A549 (cell line): ENCODE measurements at regions not wholly inside any gene's neighbourhood (a gene's known extent, or its start where the extent isn't known, plus 50 kb on each side); places are given as distances from the start of the nearest gene placed in this dataset.

Experiments
- ATAC-seq, 2 experiments: fragments of 200-7000 bp in 1 of 2; fragments of >200 bp in 1 of 2; cut with Nextera tagmentation in 1 of 2; cut with Tn5 transposase in 1 of 2; 3 replicates each; pipeline versions ENCODE4 v1.8.0 to v1.9.1; 2018 to 2020; ENCODE audit warnings: mild to moderate bottlenecking in 1 of 2, moderate library complexity in 1 of 2
- CTCF ChIA-PET: fragments of 300-600 bp; sonication (Branson Sonifier 250); formaldehyde crosslinking; extraction: SDS; loops from one replicate; lab custom pipeline; 2021; ENCODE audit warnings: antibody characterized with exemption, inconsistent platforms; lab: Yijun Ruan, JAX
- POLR2A ChIA-PET: fragments of 350-600 bp; formaldehyde crosslinking; extraction: SDS; loops from one replicate; lab custom pipeline; 2021; ENCODE audit warnings: antibody characterized with exemption, inconsistent platforms; lab: Yijun Ruan, JAX
- DNase-seq, 2 experiments: peaks; one replicate each; pipeline versions ENCODE4 v3.0.0 to v3.0.0-alpha.2; 2011 to 2016; ENCODE audit warnings: low read depth in 1 of 2, low spot score in 1 of 2
- FAIRE-seq: peaks from 2 replicates; lab custom pipeline; 2011; peaks lifted over from hg19 to GRCh38; lab: Jason Lieb, UNC
- H3K27ac ChIP-seq, 2 experiments: fragments of >200 bp; sonication (Bioruptor Twin); formaldehyde crosslinking; 3 replicates each; pipeline ENCODE4 v1.5.1; 2016 to 2017
- H3K4me1 ChIP-seq: fragments of >200 bp; sonication (Bioruptor Twin); formaldehyde crosslinking; 3 replicates; pipeline ENCODE4 v1.6.1; 2016
- H3K4me2 ChIP-seq: fragments of >200 bp; sonication (Bioruptor Twin); formaldehyde crosslinking; 3 replicates; pipeline ENCODE4 v1.6.1; 2016
- H3K4me3 ChIP-seq: fragments of >200 bp; sonication (Bioruptor Twin); formaldehyde crosslinking; 3 replicates; pipeline ENCODE4 v1.5.1; 2016
- H3K9me3 ChIP-seq: fragments of >200 bp; sonication (Bioruptor Twin); formaldehyde crosslinking; 3 replicates; pipeline ENCODE4 v1.6.1; 2016
- BHLHE40 ChIP-seq: IDR thresholded peaks from 2 replicates; pipeline ENCODE4 v1.6.1; 2012; ENCODE audit warnings: low read depth, low read length, inconsistent platforms
- CEBPB ChIP-seq, 2 experiments: fragments of >200 bp in 1 of 2; sonication (Bioruptor Twin) in 1 of 2; formaldehyde crosslinking in 1 of 2; IDR thresholded peaks; 2 replicates each; pipeline ENCODE4 v1.6.1; 2012 to 2016
- CHD4 ChIP-seq: fragments of 200-600 bp; sonication (generic); IDR thresholded peaks from 2 replicates; pipeline ENCODE4 v1.6.1; 2016; ENCODE audit warnings: antibody characterized with exemption, mild to moderate bottlenecking, borderline replicate concordance
- EHMT2 ChIP-seq: fragments of 200-600 bp; sonication (generic); IDR thresholded peaks from 2 replicates; pipeline ENCODE4 v1.6.1; 2016; ENCODE audit warnings: antibody characterized with exemption, low read depth, mild to moderate bottlenecking, moderate library complexity
- ELK1 ChIP-seq: fragments of 150-350 bp; IDR thresholded peaks from 2 replicates; pipeline ENCODE4 v1.6.1; 2014; ENCODE audit warnings: low read depth, mild to moderate bottlenecking, low read length
- ESRRA ChIP-seq: fragments of 150-350 bp; IDR thresholded peaks from 2 replicates; pipeline ENCODE4 v1.6.1; 2014; ENCODE audit warnings: mild to moderate bottlenecking, low read length, borderline replicate concordance
- FOSB ChIP-seq: fragments of 250-450 bp; sonication (Bioruptor Pico); IDR thresholded peaks from 2 replicates; pipeline ENCODE4 v1.5.0; 2020; ENCODE audit warnings: mild to moderate bottlenecking, moderate library complexity
- FOSL2 ChIP-seq, 2 experiments: fragments of 450-650 bp in 1 of 2; fragments of >200 bp in 1 of 2; sonication (Bioruptor Twin) in 1 of 2; formaldehyde crosslinking; IDR thresholded peaks; 2 replicates each; pipeline versions ENCODE4 v1.5.0 to v1.6.1; 2016 to 2020; ENCODE audit warnings: mild to moderate bottlenecking in 1 of 2, moderate library complexity in 1 of 2
- FOXS1 ChIP-seq: fragments of 250-450 bp; sonication (Bioruptor Pico); IDR thresholded peaks from 2 replicates; pipeline ENCODE4 v1.5.0; 2020; ENCODE audit warnings: mild to moderate bottlenecking, moderate library complexity
- HMGXB4 ChIP-seq: fragments of 250-450 bp; sonication (Bioruptor Pico); IDR thresholded peaks from 2 replicates; pipeline ENCODE4 v1.5.0; 2021; ENCODE audit warnings: mild to moderate bottlenecking, moderate library complexity, borderline replicate concordance
- JUN ChIP-seq, 2 experiments: fragments of >200 bp; sonication (Bioruptor Twin); formaldehyde crosslinking; IDR thresholded peaks; 2 replicates in 1 of 2; 3 replicates in 1 of 2; pipeline ENCODE4 v1.6.1; 2016 to 2017
- KDM1A ChIP-seq: fragments of 200-600 bp; sonication (generic); IDR thresholded peaks from 2 replicates; pipeline ENCODE4 v1.6.1; 2016; ENCODE audit warnings: low read depth, mild to moderate bottlenecking
- MAFK ChIP-seq: fragments of 450-650 bp; IDR thresholded peaks from 2 replicates; pipeline ENCODE4 v1.6.1; 2014; ENCODE audit not compliant: partially characterized antibody
- MAZ ChIP-seq: fragments of 150-350 bp; IDR thresholded peaks from 2 replicates; pipeline ENCODE4 v1.6.1; 2014; ENCODE audit warnings: antibody characterized with exemption, low read depth, low read length, borderline replicate concordance
- MYC ChIP-seq: IDR thresholded peaks from 2 replicates; pipeline ENCODE4 v1.6.1; 2012; ENCODE audit warnings: mild to moderate bottlenecking, inconsistent platforms, low read length, improper control_type of control experiment, borderline replicate concordance
- NFE2L2 ChIP-seq: fragments of 150-350 bp; conservative IDR thresholded peaks from 2 replicates; pipeline ENCODE4 v1.6.1; 2014; ENCODE audit warnings: low read length
- NPAS2 ChIP-seq: fragments of 250-450 bp; sonication (Bioruptor Pico); IDR thresholded peaks from 2 replicates; pipeline ENCODE4 v1.8.0; 2022; ENCODE audit warnings: mild to moderate bottlenecking, moderate library complexity, borderline replicate concordance
- RAD21 ChIP-seq, 2 experiments: fragments of >200 bp in 1 of 2; sonication (Bioruptor Twin) in 1 of 2; formaldehyde crosslinking in 1 of 2; IDR thresholded peaks in 1 of 2; conservative IDR thresholded peaks in 1 of 2; 2 replicates in 1 of 2; 3 replicates in 1 of 2; pipeline ENCODE4 v1.6.1; 2012 to 2018; ENCODE audit warnings: inconsistent platforms in 1 of 2
- SMC3 ChIP-seq: fragments of >200 bp; sonication (Bioruptor Twin); formaldehyde crosslinking; IDR thresholded peaks from 3 replicates; pipeline ENCODE4 v1.6.1; 2018; ENCODE audit warnings: inconsistent platforms
- SREBF2 ChIP-seq: fragments of 450-650 bp; IDR thresholded peaks from 2 replicates; pipeline ENCODE4 v1.6.1; 2014; ENCODE audit warnings: mild to moderate bottlenecking, moderate library complexity
- TFCP2L1 ChIP-seq: fragments of 250-450 bp; sonication (Bioruptor Pico); IDR thresholded peaks from 2 replicates; pipeline ENCODE4 v1.5.0; 2021; ENCODE audit warnings: mild to moderate bottlenecking
- ZSCAN20 ChIP-seq: fragments of 250-450 bp; sonication (Bioruptor Pico); IDR thresholded peaks from 2 replicates; pipeline ENCODE4 v1.8.0; 2022; ENCODE audit warnings: mild to moderate bottlenecking, moderate library complexity
- WGBS: methylation state at CpG from one replicate; pipeline ENCODE4 v1.1.6; 2017; ENCODE audit errors: missing lambda C conversion rate; 5-methylcytosine and 5-hydroxymethylcytosine counted together
- TF ChIP-seq, protein P1 (sequence below): IDR thresholded peaks from 2 replicates; pipeline ENCODE4 v1.6.1; 2012
- TF ChIP-seq, protein P2 (sequence below): fragments of >200 bp; sonication (Bioruptor Twin); formaldehyde crosslinking; IDR thresholded peaks from 3 replicates; pipeline ENCODE4 v1.5.1; 2016

GRCh38 chr20:17097603-17098002, 129.2 kb upstream of the PCSK2 start:
- no peak for FAIRE-seq
- CTCF ChIA-PET = interaction anchor here (1.1 kb wide), 1 partner anchor 263 kb away, joined by 4 read pairs; no protein-coding TSS in a partner anchor
- TF ChIP-seq EHMT2 (no peak), HMGXB4 (CRISPR knock-in tag) (no peak), RAD21 (conservative IDR thresholded peaks at IDR 0.05 in 1 of 2, IDR thresholded peaks at IDR 0.05 in 1 of 2) (no peak), ZSCAN20 (CRISPR knock-in tag) (no peak), JUN (IDR thresholded peaks at IDR 0.05) (no peak), SMC3 (no peak), TFCP2L1 (CRISPR knock-in tag) (no peak), SREBF2 (no peak), CHD4 (no peak), KDM1A (no peak), BHLHE40 (no peak), FOSL2 (IDR thresholded peaks at IDR 0.05) (no peak), FOSL2 (CRISPR knock-in tag; IDR thresholded peaks at IDR 0.05) (no peak), MAFK (no peak), MYC (no peak)
- TF ChIP-seq, protein P1, sequence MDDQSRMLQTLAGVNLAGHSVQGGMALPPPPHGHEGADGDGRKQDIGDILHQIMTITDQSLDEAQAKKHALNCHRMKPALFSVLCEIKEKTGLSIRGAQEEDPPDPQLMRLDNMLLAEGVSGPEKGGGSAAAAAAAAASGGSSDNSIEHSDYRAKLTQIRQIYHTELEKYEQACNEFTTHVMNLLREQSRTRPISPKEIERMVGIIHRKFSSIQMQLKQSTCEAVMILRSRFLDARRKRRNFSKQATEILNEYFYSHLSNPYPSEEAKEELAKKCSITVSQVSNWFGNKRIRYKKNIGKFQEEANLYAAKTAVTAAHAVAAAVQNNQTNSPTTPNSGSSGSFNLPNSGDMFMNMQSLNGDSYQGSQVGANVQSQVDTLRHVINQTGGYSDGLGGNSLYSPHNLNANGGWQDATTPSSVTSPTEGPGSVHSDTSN = no peak
- TF ChIP-seq, protein P2, sequence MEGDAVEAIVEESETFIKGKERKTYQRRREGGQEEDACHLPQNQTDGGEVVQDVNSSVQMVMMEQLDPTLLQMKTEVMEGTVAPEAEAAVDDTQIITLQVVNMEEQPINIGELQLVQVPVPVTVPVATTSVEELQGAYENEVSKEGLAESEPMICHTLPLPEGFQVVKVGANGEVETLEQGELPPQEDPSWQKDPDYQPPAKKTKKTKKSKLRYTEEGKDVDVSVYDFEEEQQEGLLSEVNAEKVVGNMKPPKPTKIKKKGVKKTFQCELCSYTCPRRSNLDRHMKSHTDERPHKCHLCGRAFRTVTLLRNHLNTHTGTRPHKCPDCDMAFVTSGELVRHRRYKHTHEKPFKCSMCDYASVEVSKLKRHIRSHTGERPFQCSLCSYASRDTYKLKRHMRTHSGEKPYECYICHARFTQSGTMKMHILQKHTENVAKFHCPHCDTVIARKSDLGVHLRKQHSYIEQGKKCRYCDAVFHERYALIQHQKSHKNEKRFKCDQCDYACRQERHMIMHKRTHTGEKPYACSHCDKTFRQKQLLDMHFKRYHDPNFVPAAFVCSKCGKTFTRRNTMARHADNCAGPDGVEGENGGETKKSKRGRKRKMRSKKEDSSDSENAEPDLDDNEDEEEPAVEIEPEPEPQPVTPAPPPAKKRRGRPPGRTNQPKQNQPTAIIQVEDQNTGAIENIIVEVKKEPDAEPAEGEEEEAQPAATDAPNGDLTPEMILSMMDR = no peak

DNA sequence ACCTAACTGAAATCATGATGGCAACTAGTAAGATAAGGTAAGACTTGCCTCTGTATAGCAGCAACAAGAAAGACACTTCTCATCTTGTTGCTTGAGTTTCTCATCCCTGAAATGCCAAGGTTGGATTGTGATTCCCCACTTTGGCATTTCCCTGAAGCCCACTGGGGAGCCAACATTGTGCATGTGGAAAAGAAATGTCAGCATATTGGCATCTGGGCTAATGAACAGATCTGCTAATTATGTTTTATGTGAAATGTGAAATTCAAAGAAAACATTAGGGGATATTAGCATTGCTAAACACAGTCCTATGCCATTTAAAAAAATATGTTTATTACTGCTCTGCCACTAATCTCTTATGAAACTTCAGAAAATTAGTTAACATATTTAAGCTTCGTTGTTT, 126.3 kb upstream of the PCSK2 start:
- no peak for ATAC-seq
- no peaks in the 10 kb centered on the region for H3K4me1 ChIP-seq
- ChIA-PET CTCF (interaction anchor here (0.9 kb wide), 1 partner anchor 9 kb away, joined by 3 read pairs; no protein-coding TSS in a partner anchor), POLR2A (no interaction called here)
- DNase-seq = no peak
- no peak overlapping the region for H3K4me2 ChIP-seq
- no peak overlapping the region for H3K27ac ChIP-seq
- H3K4me3 ChIP-seq = no peak overlapping the region
- H3K9me3 ChIP-seq = no peaks in the 10 kb centered on the region
- TF ChIP-seq CEBPB (IDR thresholded peaks at IDR 0.05) = no peak
- no peak for TF ChIP-seq NFE2L2
- no peak for TF ChIP-seq EHMT2
- TF ChIP-seq ESRRA = no peak
- TF ChIP-seq BHLHE40 = no peak
- no peak for TF ChIP-seq MAZ
- no peak for TF ChIP-seq NPAS2 (CRISPR knock-in tag)
- TF ChIP-seq FOXS1 (CRISPR knock-in tag) = no peak
- TF ChIP-seq JUN (IDR thresholded peaks at IDR 0.05) = no peak
- TF ChIP-seq FOSB (CRISPR knock-in tag) = no peak
- TF ChIP-seq ELK1 = no peak
- TF ChIP-seq, protein P2 = no peak
- 2% methylated on average over 1 of the region's 1 CpG for WGBS
- no peak for FAIRE-seq

More at GRCh38 chr20:17097603-17098002, 129.2 kb upstream of the PCSK2 start:
- POLR2A ChIA-PET = no interaction called here
- H3K4me2 ChIP-seq = no peak overlapping the region
- 3% methylated on average over 4 of the region's 4 CpGs for WGBS
- H3K9me3 ChIP-seq = no peaks in the 10 kb centered on the region
- no peak overlapping the region for H3K4me3 ChIP-seq
- H3K4me1 ChIP-seq = no peaks in the 10 kb centered on the region
- no peak overlapping the region for H3K27ac ChIP-seq
- ATAC-seq (no peak), DNase-seq (no peak)
